GM12891 (cell line): ENCODE measurements at regions not wholly inside any gene's neighbourhood (a gene's known extent, or its start where the extent isn't known, plus 50 kb on each side); places are given as distances from the start of the nearest gene placed in this dataset.

ENCODE experiments used
- PAX5 ChIP-seq: IDR thresholded peaks from 2 replicates; pipeline ENCODE4 v1.6.1; 2011; ENCODE audit warnings: low read length, moderate library complexity, mild to moderate bottlenecking; ENCODE audit not compliant: insufficient read depth, severe bottlenecking
- POLR2A ChIP-seq: IDR thresholded peaks from 2 replicates; pipeline ENCODE4 v1.6.1; 2011; ENCODE audit warnings: low read depth, low read length, control low read depth
- POLR2AphosphoS5 ChIP-seq: IDR thresholded peaks from 2 replicates; pipeline ENCODE4 v1.6.1; 2011; ENCODE audit warnings: low read depth, low read length, control low read depth

DNA sequence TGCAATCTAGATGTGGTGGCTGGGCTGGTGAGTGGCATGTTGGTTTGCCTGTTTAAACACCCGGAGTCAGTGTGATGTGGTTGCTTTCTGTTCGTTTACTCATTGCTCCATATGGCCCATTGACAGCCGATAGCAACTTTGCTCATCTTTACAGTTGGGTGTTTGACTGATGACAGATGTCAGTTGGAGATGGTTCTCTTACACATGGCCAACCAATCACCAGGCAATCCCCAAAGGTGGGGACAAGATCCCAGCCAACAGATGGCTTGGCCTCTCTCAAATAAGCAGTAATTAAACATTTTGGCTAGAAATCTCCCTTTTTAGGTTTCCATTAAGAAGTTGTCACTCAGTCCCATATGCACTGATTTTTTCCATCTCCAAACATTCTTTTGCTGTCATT lies 497.1 kb upstream of the ARGLU1 start:
- TF ChIP-seq POLR2AphosphoS5, result no peak
- no peak for TF ChIP-seq POLR2A
- no peak for TF ChIP-seq PAX5
